Loucy (cell line): ENCODE measurements at regions not wholly inside any gene's neighbourhood (a gene's known extent, or its start where the extent isn't known, plus 50 kb on each side); places are given as distances from the start of the nearest gene placed in this dataset.

Experiments used
- H2AFZ ChIP-seq: fragments of 200-600 bp; sonication (generic); 2 replicates; pipeline ENCODE4 v1.6.0; 2016; ENCODE audit warnings: antibody characterized with exemption, mild to moderate bottlenecking, low read length, moderate library complexity
- H3F3A ChIP-seq: fragments of 200-600 bp; 2 replicates; pipeline ENCODE4 v1.6.0; 2016; ENCODE audit warnings: antibody characterized with exemption, low read depth, mild to moderate bottlenecking
- H3K27me3 ChIP-seq: fragments of 200-600 bp; sonication (generic); 2 replicates; pipeline ENCODE4 v1.6.1; 2014; ENCODE audit warnings: low read length, mild to moderate bottlenecking; ENCODE audit not compliant: insufficient read depth, poor library complexity, severe bottlenecking
- H3K36me3 ChIP-seq: fragments of 200-600 bp; sonication (generic); 2 replicates; pipeline ENCODE4 v1.6.1; 2016; ENCODE audit warnings: low read length; ENCODE audit not compliant: insufficient read depth
- H3K4me1 ChIP-seq: fragments of 200-600 bp; sonication (generic); 2 replicates; pipeline ENCODE4 v1.5.1; 2014; ENCODE audit warnings: low read length, mild to moderate bottlenecking; ENCODE audit not compliant: insufficient read depth, poor library complexity, severe bottlenecking
- H3K4me2 ChIP-seq: fragments of 200-600 bp; sonication (generic); 2 replicates; pipeline ENCODE4 v1.6.0; 2014; ENCODE audit warnings: antibody characterized with exemption, low read length, low read depth, mild to moderate bottlenecking; ENCODE audit not compliant: poor library complexity, severe bottlenecking
- H3K4me3 ChIP-seq: fragments of 200-600 bp; sonication (generic); 2 replicates; pipeline ENCODE4 v1.5.1; 2014; ENCODE audit warnings: low read length, mild to moderate bottlenecking, mixed read lengths; ENCODE audit not compliant: poor library complexity, severe bottlenecking
- H3K79me2 ChIP-seq: fragments of 200-600 bp; sonication (generic); 2 replicates; pipeline ENCODE4 v1.6.1; 2014; ENCODE audit warnings: low read length; ENCODE audit not compliant: insufficient read depth
- H3K9ac ChIP-seq: fragments of 200-600 bp; sonication (generic); 2 replicates; pipeline ENCODE4 v1.6.0; 2014; ENCODE audit warnings: mild to moderate bottlenecking, low read depth, low read length, moderate library complexity; ENCODE audit not compliant: poor library complexity, severe bottlenecking
- H3K9me2 ChIP-seq: fragments of 200-600 bp; sonication (generic); replicated peaks from 2 replicates; pipeline ENCODE4 v1.6.1; 2016; ENCODE audit warnings: low read depth, low read length, mixed read lengths
- H3K9me3 ChIP-seq: fragments of 200-600 bp; sonication (generic); 2 replicates; pipeline ENCODE4 v1.6.1; 2014; ENCODE audit warnings: mild to moderate bottlenecking, antibody characterized with exemption, low read length, low read depth; ENCODE audit not compliant: insufficient read depth
- H4K20me1 ChIP-seq: fragments of 200-600 bp; sonication (generic); 2 replicates; pipeline ENCODE4 v1.6.0; 2014; ENCODE audit warnings: antibody characterized with exemption, low read length, mild to moderate bottlenecking; ENCODE audit not compliant: insufficient read depth, poor library complexity, severe bottlenecking
- EZH2phosphoT487 ChIP-seq: fragments of 200-600 bp; IDR thresholded peaks from 2 replicates; pipeline ENCODE4 v1.6.1; 2018; ENCODE audit warnings: antibody characterized with exemption, mild to moderate bottlenecking, moderate library complexity, borderline replicate concordance
- TF ChIP-seq, protein P1 (sequence below): fragments of 200-600 bp; sonication (generic); conservative IDR thresholded peaks from 2 replicates; pipeline ENCODE4 v1.5.1; 2014; ENCODE audit warnings: mild to moderate bottlenecking, antibody characterized with exemption, low read length

DNA sequence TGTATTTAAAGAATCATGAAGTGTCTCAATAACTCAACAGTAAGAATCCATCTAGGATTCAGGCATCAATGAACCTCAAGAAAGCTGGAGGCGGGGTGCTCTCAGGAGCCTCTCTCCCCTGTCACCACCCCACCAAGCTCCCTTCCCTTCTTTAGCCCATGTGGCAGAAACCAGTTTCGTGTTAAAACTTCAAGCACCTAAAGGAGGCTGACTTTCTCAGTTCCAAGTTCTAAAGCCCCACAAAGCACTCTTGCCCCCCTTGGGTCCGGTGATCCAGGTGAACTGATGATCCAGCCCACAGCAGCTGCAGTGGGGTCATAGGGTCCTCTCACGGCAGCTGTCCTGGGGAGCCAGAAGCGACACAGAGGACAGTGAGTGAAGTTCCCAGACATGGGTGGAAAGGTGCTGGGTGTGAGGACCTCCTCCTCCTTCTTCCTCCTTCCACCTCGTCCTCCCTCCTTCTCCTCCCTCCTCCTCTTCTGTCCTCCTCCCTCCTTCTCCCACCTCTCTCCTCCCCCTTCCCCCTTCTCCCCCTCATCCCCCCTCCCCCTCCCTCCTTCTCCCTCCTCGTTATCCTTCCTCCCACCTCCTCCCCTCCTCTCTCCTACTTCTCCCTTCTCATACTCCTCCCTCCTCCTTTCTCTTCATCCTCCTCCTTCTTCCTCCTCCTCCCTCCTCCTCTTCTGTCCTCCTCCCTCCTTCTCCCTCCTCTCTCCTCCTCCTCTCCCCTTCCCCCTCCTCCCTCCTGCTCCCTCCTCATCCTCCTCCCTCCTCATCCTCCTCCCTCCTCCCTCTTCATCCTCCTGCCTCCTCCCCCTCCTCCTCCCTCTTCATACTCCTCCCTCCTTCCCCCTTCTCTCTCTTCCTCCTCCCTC, 192.4 kb upstream of the AGAP1 start:
- Histone ChIP-seq H2AFZ (no peak overlapping the region), H3K9me3 (no peaks in the 10 kb centered on the region; the same call in 1 of the 2 replicates), H3K9me2 (no peaks in the 10 kb centered on the region), H4K20me1 (no peaks in the 10 kb centered on the region), H3K4me3 (no peak overlapping the region), H3K4me1 (no peaks in the 10 kb centered on the region), H3F3A (no peaks in the 10 kb centered on the region), H3K36me3 (no peaks in the 10 kb centered on the region), H3K9ac (no peak overlapping the region), H3K27me3 (no peaks in the 10 kb centered on the region), H3K79me2 (no peaks in the 10 kb centered on the region), H3K4me2 (no peak overlapping the region)
- TF ChIP-seq, protein P1, sequence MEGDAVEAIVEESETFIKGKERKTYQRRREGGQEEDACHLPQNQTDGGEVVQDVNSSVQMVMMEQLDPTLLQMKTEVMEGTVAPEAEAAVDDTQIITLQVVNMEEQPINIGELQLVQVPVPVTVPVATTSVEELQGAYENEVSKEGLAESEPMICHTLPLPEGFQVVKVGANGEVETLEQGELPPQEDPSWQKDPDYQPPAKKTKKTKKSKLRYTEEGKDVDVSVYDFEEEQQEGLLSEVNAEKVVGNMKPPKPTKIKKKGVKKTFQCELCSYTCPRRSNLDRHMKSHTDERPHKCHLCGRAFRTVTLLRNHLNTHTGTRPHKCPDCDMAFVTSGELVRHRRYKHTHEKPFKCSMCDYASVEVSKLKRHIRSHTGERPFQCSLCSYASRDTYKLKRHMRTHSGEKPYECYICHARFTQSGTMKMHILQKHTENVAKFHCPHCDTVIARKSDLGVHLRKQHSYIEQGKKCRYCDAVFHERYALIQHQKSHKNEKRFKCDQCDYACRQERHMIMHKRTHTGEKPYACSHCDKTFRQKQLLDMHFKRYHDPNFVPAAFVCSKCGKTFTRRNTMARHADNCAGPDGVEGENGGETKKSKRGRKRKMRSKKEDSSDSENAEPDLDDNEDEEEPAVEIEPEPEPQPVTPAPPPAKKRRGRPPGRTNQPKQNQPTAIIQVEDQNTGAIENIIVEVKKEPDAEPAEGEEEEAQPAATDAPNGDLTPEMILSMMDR = no peak
- no peak for TF ChIP-seq EZH2phosphoT487

DNA sequence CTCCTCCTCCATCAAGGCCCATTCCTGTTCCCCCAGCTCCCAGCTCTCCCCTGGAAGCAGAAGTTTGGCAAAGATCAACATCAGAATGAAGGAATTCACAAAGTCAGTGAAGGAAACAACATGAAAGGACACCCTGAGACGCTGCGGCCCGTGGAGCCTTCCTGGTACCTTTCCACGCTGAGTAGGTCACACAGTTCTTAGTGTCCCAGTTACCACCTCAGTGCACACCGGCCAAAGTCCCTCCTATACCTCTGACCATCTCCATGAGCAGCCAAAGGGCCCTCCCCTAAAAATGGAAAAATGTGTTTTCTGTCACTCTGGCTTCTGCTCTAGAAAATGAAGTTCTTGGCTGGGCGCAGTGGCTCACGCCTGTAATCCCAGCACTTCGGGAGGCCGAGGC, 191.6 kb upstream of the AGAP1 start:
- no peaks in the 10 kb centered on the region for H3K9me2 ChIP-seq
- H2AFZ ChIP-seq = no peak overlapping the region
- H3K4me3 ChIP-seq = no peak overlapping the region
- no peaks in the 10 kb centered on the region for H3K4me1 ChIP-seq
- no peaks in the 10 kb centered on the region for H3K79me2 ChIP-seq
- no peaks in the 10 kb centered on the region for H4K20me1 ChIP-seq
- TF ChIP-seq EZH2phosphoT487 = no peak
- TF ChIP-seq, protein P1 = no peak
- no peaks in the 10 kb centered on the region for H3F3A ChIP-seq
- H3K9me3 ChIP-seq = no peaks in the 10 kb centered on the region; the same call in 1 of the 2 replicates
- H3K27me3 ChIP-seq = no peaks in the 10 kb centered on the region
- no peak overlapping the region for H3K9ac ChIP-seq
- H3K4me2 ChIP-seq = no peak overlapping the region
- no peaks in the 10 kb centered on the region for H3K36me3 ChIP-seq

DNA sequence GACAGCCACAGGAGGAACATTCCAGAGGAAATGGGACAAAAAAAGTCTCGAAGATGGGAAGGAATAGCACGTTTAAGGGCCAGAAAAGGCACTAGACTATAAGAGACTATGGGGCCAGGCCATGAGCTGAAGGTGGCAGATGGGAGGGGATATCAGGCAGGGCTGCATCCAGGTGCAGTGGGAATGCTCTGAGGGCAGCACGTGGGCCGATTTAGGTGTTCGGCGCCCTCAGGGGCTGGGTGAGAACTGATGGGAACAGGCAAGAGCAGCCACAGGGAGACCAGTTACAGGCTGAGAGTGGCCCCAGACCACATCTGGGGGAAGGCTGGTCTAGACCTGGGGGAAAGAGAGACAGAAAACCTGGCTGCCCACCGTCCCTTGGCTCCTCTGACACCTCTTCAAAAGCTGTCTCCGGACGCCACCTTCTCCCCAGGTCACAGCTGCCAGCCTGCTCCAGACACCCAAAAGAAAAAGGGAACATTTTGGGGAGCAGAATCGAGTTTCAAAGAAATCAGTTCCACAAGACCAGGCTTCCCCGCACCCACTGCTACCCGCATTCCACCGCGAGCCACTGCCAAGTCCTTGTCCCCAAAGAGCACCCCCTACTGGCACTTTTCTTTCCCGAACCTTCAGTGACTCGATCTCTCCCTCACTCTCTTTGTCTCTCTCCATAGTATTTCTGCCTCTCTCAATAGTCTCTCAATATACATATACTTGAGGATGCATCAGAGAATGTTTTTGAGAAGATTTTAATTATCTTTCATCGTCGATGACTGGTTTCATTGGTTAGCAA, 190.1 kb upstream of the AGAP1 start:
- H3K9ac ChIP-seq = no peak overlapping the region
- no peak overlapping the region for H3K4me2 ChIP-seq
- no peaks in the 10 kb centered on the region for H3K9me2 ChIP-seq
- H3K4me3 ChIP-seq = no peak overlapping the region
- H3K4me1 ChIP-seq = no peaks in the 10 kb centered on the region
- no peaks in the 10 kb centered on the region for H4K20me1 ChIP-seq
- no peak overlapping the region for H2AFZ ChIP-seq
- H3F3A ChIP-seq = no peaks in the 10 kb centered on the region
- TF ChIP-seq EZH2phosphoT487 = no peak
- TF ChIP-seq, protein P1 = no peak
- H3K36me3 ChIP-seq = no peaks in the 10 kb centered on the region
- no peaks in the 10 kb centered on the region; the same call in 1 of the 2 replicates for H3K9me3 ChIP-seq
- H3K27me3 ChIP-seq = no peaks in the 10 kb centered on the region
- H3K79me2 ChIP-seq = no peaks in the 10 kb centered on the region
